Esophagus squamous epithelium (tissue), 4 donors: ENCODE measurements at regions not wholly inside any gene's neighbourhood (a gene's known extent, or its start where the extent isn't known, plus 50 kb on each side); places are given as distances from the start of the nearest gene placed in this dataset.

Experiments used
- POLR2A ChIP-seq, 4 donors: fragments of 450-650 bp; IDR thresholded peaks; one replicate each; pipeline ENCODE4 v1.6.1; 2017; ENCODE audit warnings: antibody characterized with exemption in 4 of 4, mild to moderate bottlenecking in 4 of 4, moderate library complexity in 3 of 4
- TF ChIP-seq, protein P1 (sequence below), 6 experiments: fragments of 450-650 bp in 4 of 6; fragments of 200-600 bp in 2 of 6; sonication (generic) in 2 of 6; IDR thresholded peaks; one replicate each; pipeline ENCODE4 v1.5.1; 2016 to 2019; ENCODE audit warnings: antibody characterized with exemption in 6 of 6, mild to moderate bottlenecking in 4 of 6, moderate library complexity in 4 of 6

GRCh38 chr11:126115816-126116331 lies 53.2 kb upstream of the CDON start:
- no peak for TF ChIP-seq POLR2A (IDR thresholded peaks at IDR 0.05)
- TF ChIP-seq, protein P1, sequence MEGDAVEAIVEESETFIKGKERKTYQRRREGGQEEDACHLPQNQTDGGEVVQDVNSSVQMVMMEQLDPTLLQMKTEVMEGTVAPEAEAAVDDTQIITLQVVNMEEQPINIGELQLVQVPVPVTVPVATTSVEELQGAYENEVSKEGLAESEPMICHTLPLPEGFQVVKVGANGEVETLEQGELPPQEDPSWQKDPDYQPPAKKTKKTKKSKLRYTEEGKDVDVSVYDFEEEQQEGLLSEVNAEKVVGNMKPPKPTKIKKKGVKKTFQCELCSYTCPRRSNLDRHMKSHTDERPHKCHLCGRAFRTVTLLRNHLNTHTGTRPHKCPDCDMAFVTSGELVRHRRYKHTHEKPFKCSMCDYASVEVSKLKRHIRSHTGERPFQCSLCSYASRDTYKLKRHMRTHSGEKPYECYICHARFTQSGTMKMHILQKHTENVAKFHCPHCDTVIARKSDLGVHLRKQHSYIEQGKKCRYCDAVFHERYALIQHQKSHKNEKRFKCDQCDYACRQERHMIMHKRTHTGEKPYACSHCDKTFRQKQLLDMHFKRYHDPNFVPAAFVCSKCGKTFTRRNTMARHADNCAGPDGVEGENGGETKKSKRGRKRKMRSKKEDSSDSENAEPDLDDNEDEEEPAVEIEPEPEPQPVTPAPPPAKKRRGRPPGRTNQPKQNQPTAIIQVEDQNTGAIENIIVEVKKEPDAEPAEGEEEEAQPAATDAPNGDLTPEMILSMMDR (IDR thresholded peaks at IDR 0.05), result peak in 2 of 6 experiments; percentile 27 to 36
